K562 (cell line): ENCODE measurements at regions not wholly inside any gene's neighbourhood (a gene's known extent, or its start where the extent isn't known, plus 50 kb on each side); places are given as distances from the start of the nearest gene placed in this dataset.

ENCODE experiments used
- CREB5 ChIP-seq: fragments of 250-450 bp; sonication (Bioruptor Pico); IDR thresholded peaks from 2 replicates; pipeline ENCODE4 v1.5.0; 2020; ENCODE audit warnings: mild to moderate bottlenecking
- MAZ ChIP-seq, 2 experiments: fragments of 450-650 bp in 1 of 2; sonication (generic) in 1 of 2; formaldehyde crosslinking; IDR thresholded peaks in 1 of 2; conservative IDR thresholded peaks in 1 of 2; 2 replicates each; pipeline versions ENCODE4 v1.4.0 to v1.5.0; 2020; ENCODE audit warnings: mild to moderate bottlenecking in 1 of 2, missing genetic modification reagents in 1 of 2
- NFATC3 ChIP-seq: fragments of 450-650 bp; IDR thresholded peaks from 2 replicates; pipeline ENCODE4 v1.6.1; 2017; ENCODE audit warnings: mild to moderate bottlenecking
- PCBP1 ChIP-seq: fragments of 200-400 bp; formaldehyde crosslinking; IDR thresholded peaks from 2 replicates; pipeline ENCODE4 v1.6.1; 2018; ENCODE audit warnings: mild to moderate bottlenecking, low read depth, low read length; ENCODE audit not compliant: poor library complexity, severe bottlenecking
- SNIP1 ChIP-seq: fragments of 450-650 bp; IDR thresholded peaks from 2 replicates; pipeline ENCODE4 v1.7.1; 2017; ENCODE audit warnings: low read depth, mild to moderate bottlenecking
- ZNF699 ChIP-seq: fragments of 250-450 bp; sonication (Bioruptor Pico); IDR thresholded peaks from 2 replicates; pipeline ENCODE4 v1.8.0; 2021; ENCODE audit warnings: mild to moderate bottlenecking, moderate library complexity; ENCODE audit not compliant: insufficient replicate concordance
- TF ChIP-seq, protein P1 (sequence below): sonication (generic); formaldehyde crosslinking; IDR thresholded peaks from 2 replicates; pipeline ENCODE4 v1.5.0; 2020; ENCODE audit warnings: missing genetic modification reagents
- TF ChIP-seq, protein P2 (sequence below), 2 experiments: fragments of 450-650 bp; IDR thresholded peaks; 2 replicates each; pipeline ENCODE4 v1.6.1; 2016; ENCODE audit warnings: mild to moderate bottlenecking in 2 of 2, borderline replicate concordance in 1 of 2, low read depth in 1 of 2, moderate library complexity in 1 of 2
- TF ChIP-seq, protein P3 (sequence below): fragments of 250-450 bp; sonication (Bioruptor Pico); IDR thresholded peaks from 2 replicates; pipeline ENCODE4 v1.6.1; 2021; ENCODE audit warnings: mild to moderate bottlenecking
- TF ChIP-seq, protein P4 (sequence below): fragments of 450-650 bp; formaldehyde crosslinking; IDR thresholded peaks from 2 replicates; pipeline ENCODE4 v1.4.0; 2020; ENCODE audit warnings: mild to moderate bottlenecking, moderate library complexity
- TF ChIP-seq, protein P5 (sequence below): fragments of 150-350 bp; IDR thresholded peaks from 2 replicates; pipeline ENCODE4 v1.6.1; 2014; ENCODE audit warnings: low read depth, mild to moderate bottlenecking, low read length, borderline replicate concordance

DNA sequence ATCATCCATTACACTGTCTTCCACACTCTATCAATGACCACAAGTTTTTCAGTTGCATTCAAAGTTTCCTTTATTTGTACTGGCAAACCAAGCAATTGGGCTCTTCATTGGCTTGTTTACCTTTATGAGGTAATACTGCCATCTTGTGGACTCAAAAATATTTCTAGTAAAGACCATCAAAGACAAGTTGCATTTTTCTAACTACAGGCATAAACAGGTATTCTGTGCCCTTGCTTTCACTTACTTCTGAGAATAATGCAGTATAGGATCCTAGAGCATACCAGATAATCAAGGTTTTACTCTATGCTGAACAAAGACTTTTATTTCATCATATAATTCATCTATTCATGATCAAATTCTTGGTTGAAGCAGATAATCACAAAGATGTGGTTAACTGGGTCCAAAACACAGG lies 173.7 kb upstream of the POU5F2 start (continued):
- TF ChIP-seq CREB5 (CRISPR knock-in tag): no peak
- TF ChIP-seq, protein P1, sequence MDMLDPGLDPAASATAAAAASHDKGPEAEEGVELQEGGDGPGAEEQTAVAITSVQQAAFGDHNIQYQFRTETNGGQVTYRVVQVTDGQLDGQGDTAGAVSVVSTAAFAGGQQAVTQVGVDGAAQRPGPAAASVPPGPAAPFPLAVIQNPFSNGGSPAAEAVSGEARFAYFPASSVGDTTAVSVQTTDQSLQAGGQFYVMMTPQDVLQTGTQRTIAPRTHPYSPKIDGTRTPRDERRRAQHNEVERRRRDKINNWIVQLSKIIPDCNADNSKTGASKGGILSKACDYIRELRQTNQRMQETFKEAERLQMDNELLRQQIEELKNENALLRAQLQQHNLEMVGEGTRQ: no peak
- no peak for TF ChIP-seq PCBP1
- TF ChIP-seq NFATC3: no peak
- TF ChIP-seq, protein P2, sequence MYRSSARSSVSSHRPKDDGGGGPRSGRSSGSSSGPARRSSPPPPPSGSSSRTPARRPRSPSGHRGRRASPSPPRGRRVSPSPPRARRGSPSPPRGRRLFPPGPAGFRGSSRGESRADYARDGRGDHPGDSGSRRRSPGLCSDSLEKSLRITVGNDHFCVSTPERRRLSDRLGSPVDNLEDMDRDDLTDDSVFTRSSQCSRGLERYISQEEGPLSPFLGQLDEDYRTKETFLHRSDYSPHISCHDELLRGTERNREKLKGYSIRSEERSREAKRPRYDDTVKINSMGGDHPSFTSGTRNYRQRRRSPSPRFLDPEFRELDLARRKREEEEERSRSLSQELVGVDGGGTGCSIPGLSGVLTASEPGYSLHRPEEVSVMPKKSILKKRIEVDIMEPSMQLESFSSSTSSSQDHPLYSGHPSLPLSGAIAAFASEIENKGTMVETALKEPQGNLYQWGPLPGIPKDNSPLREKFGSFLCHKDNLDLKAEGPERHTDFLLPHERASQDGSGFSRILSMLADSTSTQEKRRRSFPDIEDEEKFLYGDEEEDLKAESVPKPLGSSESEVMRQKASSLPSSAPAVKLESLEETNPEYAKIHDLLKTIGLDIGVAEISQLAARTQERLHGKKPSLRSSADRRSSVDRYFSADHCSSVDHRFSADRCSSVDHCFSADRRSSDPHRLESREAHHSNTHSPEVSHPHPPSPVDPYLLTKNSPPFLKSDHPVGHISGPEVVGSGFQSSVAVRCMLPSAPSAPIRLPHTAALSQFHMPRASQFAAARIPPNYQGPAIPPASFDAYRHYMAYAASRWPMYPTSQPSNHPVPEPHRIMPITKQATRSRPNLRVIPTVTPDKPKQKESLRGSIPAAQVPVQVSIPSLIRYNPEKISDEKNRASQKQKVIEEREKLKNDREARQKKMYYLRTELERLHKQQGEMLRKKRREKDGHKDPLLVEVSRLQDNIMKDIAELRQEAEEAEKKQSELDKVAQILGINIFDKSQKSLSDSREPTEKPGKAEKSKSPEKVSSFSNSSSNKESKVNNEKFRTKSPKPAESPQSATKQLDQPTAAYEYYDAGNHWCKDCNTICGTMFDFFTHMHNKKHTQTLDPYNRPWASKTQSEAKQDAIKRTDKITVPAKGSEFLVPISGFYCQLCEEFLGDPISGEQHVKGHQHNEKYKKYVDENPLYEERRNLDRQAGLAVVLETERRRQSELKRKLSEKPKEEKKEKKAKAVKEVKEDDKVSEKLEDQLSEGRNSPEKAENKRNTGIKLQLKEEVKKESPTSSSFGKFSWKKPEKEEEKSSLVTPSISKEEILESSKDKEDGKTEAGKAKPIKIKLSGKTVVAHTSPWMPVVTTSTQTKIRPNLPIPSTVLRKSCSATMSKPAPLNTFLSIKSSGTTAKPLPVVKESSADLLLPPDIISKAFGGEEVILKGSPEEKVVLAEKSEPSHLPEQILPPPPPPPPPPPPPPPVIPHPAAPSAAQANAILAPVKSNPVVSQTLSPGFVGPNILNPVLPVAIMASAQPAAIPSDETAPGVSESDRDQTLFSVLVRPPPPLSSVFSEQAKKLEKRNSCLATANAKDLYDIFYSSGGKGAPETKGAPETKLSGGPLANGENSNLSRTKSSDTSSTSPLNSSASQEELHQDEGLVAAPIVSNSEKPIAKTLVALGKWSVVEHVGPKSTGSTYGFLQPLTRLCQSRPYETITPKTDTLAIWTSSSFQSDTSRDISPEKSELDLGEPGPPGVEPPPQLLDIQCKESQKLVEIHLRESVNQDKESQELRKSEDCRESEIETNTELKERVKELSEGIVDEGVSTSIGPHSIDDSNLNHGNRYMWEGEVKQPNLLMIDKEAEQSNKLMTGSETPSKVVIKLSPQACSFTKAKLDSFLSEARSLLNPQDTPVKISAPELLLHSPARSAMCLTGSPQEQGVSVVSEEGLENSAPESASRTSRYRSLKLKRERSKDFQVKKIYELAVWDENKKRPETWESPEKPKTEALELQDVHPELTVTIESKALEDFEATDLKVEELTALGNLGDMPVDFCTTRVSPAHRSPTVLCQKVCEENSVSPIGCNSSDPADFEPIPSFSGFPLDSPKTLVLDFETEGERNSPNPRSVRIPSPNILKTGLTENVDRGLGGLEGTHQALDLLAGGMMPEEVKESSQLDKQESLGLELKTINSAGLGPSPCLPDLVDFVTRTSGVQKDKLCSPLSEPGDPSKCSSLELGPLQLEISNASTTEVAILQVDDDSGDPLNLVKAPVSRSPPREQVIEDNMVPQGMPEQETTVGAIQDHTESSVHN (IDR thresholded peaks at IDR 0.05; ENCODE audit: borderline replicate concordance in 1 of 2, low read depth in 1 of 2): no peak
- TF ChIP-seq, protein P3, sequence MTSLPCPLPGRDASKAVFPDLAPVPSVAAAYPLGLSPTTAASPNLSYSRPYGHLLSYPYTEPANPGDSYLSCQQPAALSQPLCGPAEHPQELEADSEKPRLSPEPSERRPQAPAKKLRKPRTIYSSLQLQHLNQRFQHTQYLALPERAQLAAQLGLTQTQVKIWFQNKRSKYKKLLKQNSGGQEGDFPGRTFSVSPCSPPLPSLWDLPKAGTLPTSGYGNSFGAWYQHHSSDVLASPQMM: no peak
- TF ChIP-seq MAZ (CRISPR knock-in tag; conservative IDR thresholded peaks at IDR 0.05 in 1 of 2, IDR thresholded peaks at IDR 0.05 in 1 of 2): no peak
- TF ChIP-seq, protein P4, sequence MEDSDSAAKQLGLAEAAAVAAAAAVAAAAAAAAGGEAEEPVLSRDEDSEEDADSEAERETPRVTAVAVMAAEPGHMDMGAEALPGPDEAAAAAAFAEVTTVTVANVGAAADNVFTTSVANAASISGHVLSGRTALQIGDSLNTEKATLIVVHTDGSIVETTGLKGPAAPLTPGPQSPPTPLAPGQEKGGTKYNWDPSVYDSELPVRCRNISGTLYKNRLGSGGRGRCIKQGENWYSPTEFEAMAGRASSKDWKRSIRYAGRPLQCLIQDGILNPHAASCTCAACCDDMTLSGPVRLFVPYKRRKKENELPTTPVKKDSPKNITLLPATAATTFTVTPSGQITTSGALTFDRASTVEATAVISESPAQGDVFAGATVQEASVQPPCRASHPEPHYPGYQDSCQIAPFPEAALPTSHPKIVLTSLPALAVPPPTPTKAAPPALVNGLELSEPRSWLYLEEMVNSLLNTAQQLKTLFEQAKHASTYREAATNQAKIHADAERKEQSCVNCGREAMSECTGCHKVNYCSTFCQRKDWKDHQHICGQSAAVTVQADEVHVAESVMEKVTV: peak; percentile 29; the same call in 1 of the 2 replicates
- TF ChIP-seq, protein P5, sequence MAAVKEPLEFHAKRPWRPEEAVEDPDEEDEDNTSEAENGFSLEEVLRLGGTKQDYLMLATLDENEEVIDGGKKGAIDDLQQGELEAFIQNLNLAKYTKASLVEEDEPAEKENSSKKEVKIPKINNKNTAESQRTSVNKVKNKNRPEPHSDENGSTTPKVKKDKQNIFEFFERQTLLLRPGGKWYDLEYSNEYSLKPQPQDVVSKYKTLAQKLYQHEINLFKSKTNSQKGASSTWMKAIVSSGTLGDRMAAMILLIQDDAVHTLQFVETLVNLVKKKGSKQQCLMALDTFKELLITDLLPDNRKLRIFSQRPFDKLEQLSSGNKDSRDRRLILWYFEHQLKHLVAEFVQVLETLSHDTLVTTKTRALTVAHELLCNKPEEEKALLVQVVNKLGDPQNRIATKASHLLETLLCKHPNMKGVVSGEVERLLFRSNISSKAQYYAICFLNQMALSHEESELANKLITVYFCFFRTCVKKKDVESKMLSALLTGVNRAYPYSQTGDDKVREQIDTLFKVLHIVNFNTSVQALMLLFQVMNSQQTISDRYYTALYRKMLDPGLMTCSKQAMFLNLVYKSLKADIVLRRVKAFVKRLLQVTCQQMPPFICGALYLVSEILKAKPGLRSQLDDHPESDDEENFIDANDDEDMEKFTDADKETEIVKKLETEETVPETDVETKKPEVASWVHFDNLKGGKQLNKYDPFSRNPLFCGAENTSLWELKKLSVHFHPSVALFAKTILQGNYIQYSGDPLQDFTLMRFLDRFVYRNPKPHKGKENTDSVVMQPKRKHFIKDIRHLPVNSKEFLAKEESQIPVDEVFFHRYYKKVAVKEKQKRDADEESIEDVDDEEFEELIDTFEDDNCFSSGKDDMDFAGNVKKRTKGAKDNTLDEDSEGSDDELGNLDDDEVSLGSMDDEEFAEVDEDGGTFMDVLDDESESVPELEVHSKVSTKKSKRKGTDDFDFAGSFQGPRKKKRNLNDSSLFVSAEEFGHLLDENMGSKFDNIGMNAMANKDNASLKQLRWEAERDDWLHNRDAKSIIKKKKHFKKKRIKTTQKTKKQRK: no peak
- TF ChIP-seq SNIP1: no peak
- no peak for TF ChIP-seq ZNF699 (CRISPR knock-in tag)
